NCI-H2029 treated with DMSO at 0.1 percent for 48 hours (cell line): ENCODE measurements at regions not wholly inside any gene's neighbourhood (a gene's known extent, or its start where the extent isn't known, plus 50 kb on each side); places are given as distances from the start of the nearest gene placed in this dataset.

Experiments used
- DNase-seq: peaks from one replicate; lab custom pipeline; 2025; lab: John Stamatoyannopoulos, UW

GRCh38 chr2:224325941-224326340 lies 76.0 kb downstream of the FAM124B start:
- peak; percentile 30 for DNase-seq

- no peak for DNase-seq
These were observed 77.3 kb downstream of the FAM124B start for GRCh38 chr2:224324604-224325003.

GRCh38 chr2:224320660-224321059 lies 81.2 kb downstream of the FAM124B start:
- no peak for DNase-seq

- no peak for DNase-seq
These were observed 82.2 kb downstream of the FAM124B start for GRCh38 chr2:224319750-224320149.

- DNase-seq: no peak
These were observed 89.2 kb downstream of the FAM124B start for GRCh38 chr2:224312741-224313140.

- DNase-seq: no peak
These were observed 90.8 kb downstream of the FAM124B start for GRCh38 chr2:224310943-224311625.

- no peak for DNase-seq
These were observed 92.7 kb downstream of the FAM124B start for GRCh38 chr2:224309176-224309575.

- no peak for DNase-seq
These were observed 93.5 kb downstream of the FAM124B start for GRCh38 chr2:224308272-224308911.

- DNase-seq: no peak
These were observed 99.0 kb downstream of the FAM124B start for GRCh38 chr2:224302952-224303351.

GRCh38 chr2:224293976-224294375 lies 107.9 kb downstream of the FAM124B start:
- DNase-seq: no peak

- no peak for DNase-seq
These were observed 114.4 kb downstream of the FAM124B start for GRCh38 chr2:224287531-224287930.

- DNase-seq: no peak
These were observed 115.0 kb downstream of the FAM124B start for GRCh38 chr2:224286923-224287322.

- DNase-seq: no peak
These were observed 117.6 kb downstream of the FAM124B start for GRCh38 chr2:224284134-224284946.

- DNase-seq: no peak
These were observed 118.4 kb downstream of the FAM124B start for GRCh38 chr2:224283466-224283965.

GRCh38 chr2:224281374-224281773 lies 120.5 kb downstream of the FAM124B start:
- DNase-seq: no peak

- no peak for DNase-seq
These were observed 123.4 kb downstream of the FAM124B start for GRCh38 chr2:224278531-224278930.

GRCh38 chr2:224276251-224276650 lies 125.7 kb downstream of the FAM124B start:
- no peak for DNase-seq

- no peak for DNase-seq
These were observed 129.5 kb downstream of the FAM124B start for GRCh38 chr2:224272237-224272910.

- no peak for DNase-seq
These were observed 130.2 kb downstream of the FAM124B start for GRCh38 chr2:224271617-224272236.

GRCh38 chr2:224268441-224268840 lies 133.5 kb downstream of the FAM124B start:
- no peak for DNase-seq

- DNase-seq: no peak
These were observed 137.6 kb downstream of the FAM124B start for GRCh38 chr2:224264259-224264658.

- DNase-seq: no peak
These were observed 138.3 kb downstream of the FAM124B start for GRCh38 chr2:224263571-224264043.
